IPS-20b (cell line): ENCODE measurements at regions not wholly inside any gene's neighbourhood (a gene's known extent, or its start where the extent isn't known, plus 50 kb on each side); places are given as distances from the start of the nearest gene placed in this dataset.

Experiments
- H3K27ac ChIP-seq: one replicate; pipeline ENCODE4 v1.5.1; 2013; ENCODE audit warnings: low read length
- H3K27me3 ChIP-seq: 2 replicates; pipeline ENCODE4 v1.6.1; 2013; ENCODE audit warnings: mild to moderate bottlenecking, low read length, inconsistent platforms; ENCODE audit not compliant: insufficient read depth
- H3K36me3 ChIP-seq: 2 replicates; pipeline ENCODE4 v1.6.1; 2013; ENCODE audit warnings: low read depth, mild to moderate bottlenecking, inconsistent platforms, low read length, moderate library complexity; ENCODE audit not compliant: insufficient read depth
- H3K4me1 ChIP-seq: 2 replicates; pipeline ENCODE4 v1.6.1; 2013; ENCODE audit warnings: mild to moderate bottlenecking, control low read depth, inconsistent platforms, low read length, moderate library complexity; ENCODE audit not compliant: insufficient read depth
- H3K4me3 ChIP-seq: 2 replicates; pipeline ENCODE4 v1.5.1; 2013; ENCODE audit warnings: mild to moderate bottlenecking, low read length, inconsistent platforms
- H3K9ac ChIP-seq: 2 replicates; pipeline ENCODE4 v1.6.1; 2013; ENCODE audit warnings: low read depth, mild to moderate bottlenecking, inconsistent platforms, low read length, moderate library complexity
- H3K9me3 ChIP-seq: 2 replicates; pipeline ENCODE4 v1.6.1; 2013; ENCODE audit warnings: mild to moderate bottlenecking, low read depth, low read length, inconsistent platforms; ENCODE audit not compliant: insufficient read depth

- H3K27me3 ChIP-seq = no peaks in the 10 kb centered on the region
- H3K9me3 ChIP-seq = no peaks in the 10 kb centered on the region; the same call in 1 of the 2 replicates
- H3K9ac ChIP-seq = no peak overlapping the region
- H3K4me1 ChIP-seq = no peaks in the 10 kb centered on the region
- no peaks in the 10 kb centered on the region for H3K36me3 ChIP-seq
- no peak overlapping the region for H3K27ac ChIP-seq
- H3K4me3 ChIP-seq = no peak overlapping the region
Observed at GRCh38 chr11:111194860-111195568, 50.5 kb upstream of the POU2AF2 start.

- Histone ChIP-seq H3K4me1 (no peaks in the 10 kb centered on the region), H3K9ac (no peak overlapping the region), H3K27ac (no peak overlapping the region), H3K36me3 (no peaks in the 10 kb centered on the region), H3K4me3 (no peak overlapping the region), H3K9me3 (no peaks in the 10 kb centered on the region; the same call in 1 of the 2 replicates), H3K27me3 (no peaks in the 10 kb centered on the region)
Observed at GRCh38 chr11:111193924-111194490, 51.5 kb upstream of the POU2AF2 start.

DNA sequence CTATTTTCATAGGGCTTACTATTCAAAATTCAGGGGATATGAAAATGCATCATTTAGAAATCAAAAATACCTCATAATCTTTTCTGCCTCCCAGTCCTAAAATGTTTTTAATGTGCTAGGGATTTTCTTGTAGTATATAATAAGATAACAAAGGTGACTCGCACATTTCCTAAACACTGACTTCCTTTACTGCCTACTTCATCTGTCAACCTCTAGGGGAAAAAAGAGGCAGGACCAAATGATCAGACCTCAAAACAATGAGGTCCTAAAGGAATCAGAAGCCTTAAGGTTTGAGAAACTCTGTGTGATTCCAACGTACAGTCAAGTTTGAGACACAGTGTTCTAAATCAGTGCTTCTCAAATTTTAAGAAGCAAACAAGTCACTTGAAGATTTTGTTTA is 56.1 kb upstream of the POU2AF2 start:
- no peak overlapping the region for H3K27ac ChIP-seq
- H3K9me3 ChIP-seq = no peaks in the 10 kb centered on the region; the same call in 1 of the 2 replicates
- no peaks in the 10 kb centered on the region for H3K4me1 ChIP-seq
- H3K9ac ChIP-seq = no peak overlapping the region
- H3K27me3 ChIP-seq = no peaks in the 10 kb centered on the region
- no peak overlapping the region for H3K4me3 ChIP-seq
- H3K36me3 ChIP-seq = no peaks in the 10 kb centered on the region

- Histone ChIP-seq H3K36me3 (no peaks in the 10 kb centered on the region), H3K27me3 (no peaks in the 10 kb centered on the region), H3K4me1 (no peaks in the 10 kb centered on the region), H3K9ac (no peak overlapping the region), H3K27ac (no peak overlapping the region), H3K4me3 (no peak overlapping the region), H3K9me3 (no peaks in the 10 kb centered on the region; the same call in 1 of the 2 replicates)
Observed at GRCh38 chr11:111186308-111186915, 59.1 kb upstream of the POU2AF2 start.

GRCh38 chr11:111185266-111185665 is 60.3 kb upstream of the POU2AF2 start:
- no peak overlapping the region for H3K4me3 ChIP-seq
- no peaks in the 10 kb centered on the region for H3K27me3 ChIP-seq
- H3K36me3 ChIP-seq = no peaks in the 10 kb centered on the region
- H3K9ac ChIP-seq = no peak overlapping the region
- H3K9me3 ChIP-seq = no peaks in the 10 kb centered on the region; the same call in 1 of the 2 replicates
- H3K4me1 ChIP-seq = no peaks in the 10 kb centered on the region
- no peak overlapping the region for H3K27ac ChIP-seq

GRCh38 chr11:111183706-111184105 is 61.8 kb upstream of the POU2AF2 start:
- no peak overlapping the region for H3K4me3 ChIP-seq
- H3K27me3 ChIP-seq = no peaks in the 10 kb centered on the region
- no peak overlapping the region for H3K27ac ChIP-seq
- H3K4me1 ChIP-seq = no peaks in the 10 kb centered on the region
- no peaks in the 10 kb centered on the region; the same call in 1 of the 2 replicates for H3K9me3 ChIP-seq
- H3K36me3 ChIP-seq = no peaks in the 10 kb centered on the region
- H3K9ac ChIP-seq = no peak overlapping the region

- no peak overlapping the region for H3K9ac ChIP-seq
- no peaks in the 10 kb centered on the region for H3K9me3 ChIP-seq
- no peaks in the 10 kb centered on the region for H3K36me3 ChIP-seq
- H3K27me3 ChIP-seq = no peaks in the 10 kb centered on the region
- no peak overlapping the region for H3K27ac ChIP-seq
- no peak overlapping the region for H3K4me3 ChIP-seq
- no peaks in the 10 kb centered on the region for H3K4me1 ChIP-seq
Observed at GRCh38 chr11:111179184-111179910, 66.2 kb upstream of the POU2AF2 start.

DNA sequence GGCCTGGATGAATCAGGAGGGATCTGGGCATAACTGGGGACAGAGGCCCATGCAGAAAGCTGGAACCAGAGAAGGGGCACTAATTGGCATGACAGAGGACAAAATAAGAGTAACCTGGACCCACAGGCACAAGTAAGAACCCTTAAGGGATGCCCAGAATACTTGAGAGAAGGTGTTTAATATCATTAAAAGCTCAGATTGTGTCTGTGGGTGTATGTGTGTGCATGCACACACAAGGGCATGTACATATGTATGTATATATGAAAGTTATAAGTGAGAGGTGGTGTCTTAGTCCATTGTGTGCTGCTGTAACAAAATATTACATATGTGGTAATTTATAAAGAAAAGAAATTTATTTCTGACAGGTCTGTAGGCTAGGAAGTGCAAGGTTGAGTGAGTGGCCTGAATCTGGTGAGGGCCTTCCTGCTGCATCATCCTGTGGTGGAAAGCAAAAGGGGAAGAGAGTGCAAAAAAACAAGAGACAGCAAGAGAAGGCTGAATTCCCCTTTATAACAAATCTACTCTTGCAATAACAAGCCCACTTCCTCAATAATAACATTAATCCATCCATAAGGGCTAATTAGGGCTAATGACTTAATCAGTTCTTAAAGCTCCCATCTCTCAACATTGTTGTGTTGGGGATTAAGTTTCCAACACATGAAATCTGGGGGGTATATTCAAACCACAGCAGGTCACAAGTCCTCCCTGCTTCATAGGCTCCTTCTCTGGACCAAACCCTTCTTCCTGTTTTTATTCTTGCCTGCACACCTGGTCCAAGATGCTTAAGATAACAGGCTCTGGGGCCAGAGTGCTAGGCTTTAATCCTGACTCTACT is 68.3 kb upstream of the POU2AF2 start:
- no peaks in the 10 kb centered on the region for H3K27me3 ChIP-seq
- no peak overlapping the region for H3K4me3 ChIP-seq
- H3K9me3 ChIP-seq = no peaks in the 10 kb centered on the region
- H3K9ac ChIP-seq = no peak overlapping the region
- no peaks in the 10 kb centered on the region for H3K4me1 ChIP-seq
- H3K36me3 ChIP-seq = no peaks in the 10 kb centered on the region
- H3K27ac ChIP-seq = no peak overlapping the region

DNA sequence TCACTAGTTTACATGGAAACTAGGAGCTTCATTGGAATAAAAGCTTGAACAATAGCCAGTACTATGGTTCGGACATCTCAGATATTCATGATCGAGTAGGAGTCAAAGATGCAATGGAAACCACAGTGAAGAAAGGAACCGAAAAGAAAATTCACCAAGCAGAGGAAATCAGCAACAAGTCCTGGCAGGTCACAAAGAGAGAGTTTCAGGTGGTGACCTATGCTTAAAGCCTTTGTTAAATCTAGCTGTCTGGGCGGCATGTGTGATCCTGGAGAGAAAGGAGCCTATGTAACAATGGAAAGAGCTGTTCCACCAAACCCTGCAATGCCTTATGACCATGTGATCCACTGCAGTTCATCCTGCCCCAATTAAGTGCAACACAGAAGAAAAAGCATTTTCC is 68.9 kb upstream of the POU2AF2 start:
- no peak overlapping the region for H3K9ac ChIP-seq
- no peaks in the 10 kb centered on the region for H3K36me3 ChIP-seq
- no peaks in the 10 kb centered on the region for H3K9me3 ChIP-seq
- no peaks in the 10 kb centered on the region for H3K27me3 ChIP-seq
- no peaks in the 10 kb centered on the region for H3K4me1 ChIP-seq
- H3K27ac ChIP-seq = no peak overlapping the region
- no peak overlapping the region for H3K4me3 ChIP-seq

DNA sequence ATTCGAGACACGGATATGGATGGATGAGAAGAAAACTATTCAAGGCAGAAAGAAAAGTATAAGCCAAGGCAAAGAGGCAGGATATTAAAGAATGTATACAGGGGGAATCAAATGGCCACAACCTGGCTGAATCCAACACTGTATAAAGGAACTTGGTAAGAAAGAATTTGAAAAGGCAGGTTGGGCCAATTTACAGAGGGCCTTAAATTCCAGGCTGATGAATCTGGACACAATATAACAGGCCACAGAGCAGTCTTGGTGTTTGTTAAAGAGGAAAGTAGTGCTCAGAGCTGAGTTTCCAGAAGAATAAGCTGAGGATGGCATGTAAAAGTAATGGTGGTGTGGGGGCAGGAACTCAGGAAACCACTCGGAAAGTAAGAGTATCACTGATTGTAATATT is 72.3 kb upstream of the POU2AF2 start:
- Histone ChIP-seq H3K27me3 (no peaks in the 10 kb centered on the region), H3K4me3 (no peak overlapping the region), H3K27ac (no peak overlapping the region), H3K9me3 (no peaks in the 10 kb centered on the region), H3K36me3 (no peaks in the 10 kb centered on the region), H3K4me1 (no peaks in the 10 kb centered on the region), H3K9ac (no peak overlapping the region)

DNA sequence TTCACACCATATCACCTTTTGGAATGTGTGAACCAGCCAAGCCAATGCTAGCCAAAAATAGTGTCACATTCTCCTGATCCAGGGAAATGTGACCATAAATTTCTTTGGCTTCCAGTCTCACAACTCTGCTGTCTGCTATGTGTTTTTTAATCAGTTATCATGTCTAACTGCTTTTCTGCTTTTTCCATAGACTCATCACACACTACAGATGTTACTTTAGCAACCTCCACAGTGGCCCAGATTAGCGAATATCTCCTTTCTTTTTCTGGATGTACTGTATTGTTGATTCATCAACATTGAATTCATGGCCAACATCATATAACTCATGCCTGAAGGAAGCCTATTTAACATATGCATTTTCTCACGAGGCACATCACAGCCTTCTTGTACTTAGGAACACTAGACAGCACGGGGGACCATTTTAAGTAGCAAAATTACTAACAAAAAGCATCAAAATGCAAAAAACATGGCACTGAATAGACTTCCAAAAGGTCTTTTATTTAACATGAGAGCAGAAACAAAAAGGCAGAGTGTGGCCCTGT is 73.1 kb upstream of the POU2AF2 start:
- no peaks in the 10 kb centered on the region for H3K36me3 ChIP-seq
- no peaks in the 10 kb centered on the region for H3K9me3 ChIP-seq
- H3K4me1 ChIP-seq = no peaks in the 10 kb centered on the region
- no peak overlapping the region for H3K9ac ChIP-seq
- no peak overlapping the region for H3K27ac ChIP-seq
- H3K4me3 ChIP-seq = no peak overlapping the region
- H3K27me3 ChIP-seq = no peaks in the 10 kb centered on the region
